ENCODE measurements at regions not wholly inside any gene's neighbourhood (a gene's known extent, or its start where the extent isn't known, plus 50 kb on each side); places are given as distances from the start of the nearest gene placed in this dataset.

GRCh38 chr20:20847814-20848213, 135.4 kb upstream of the RALGAPA2 start:
- DNase-seq (ENCODE audit: extremely low read depth in 1 of 11, low read depth in 9 of 11, low spot score in 4 of 11), result no peak

GRCh38 chr20:20843982-20844381, 131.5 kb upstream of the RALGAPA2 start:
- DNase-seq (ENCODE audit: extremely low read depth in 1 of 11, low read depth in 9 of 11, low spot score in 4 of 11), result no peak

GRCh38 chr20:20839771-20840170, 127.3 kb upstream of the RALGAPA2 start:
- DNase-seq (ENCODE audit: extremely low read depth in 1 of 11, low read depth in 9 of 11, low spot score in 4 of 11), result no peak

GRCh38 chr20:20837574-20838021, 125.2 kb upstream of the RALGAPA2 start:
- DNase-seq (ENCODE audit: extremely low read depth in 1 of 11, low read depth in 9 of 11, low spot score in 4 of 11), result peak in 10 of 11 donors; percentile 28 to 57 (median 40)

DNA sequence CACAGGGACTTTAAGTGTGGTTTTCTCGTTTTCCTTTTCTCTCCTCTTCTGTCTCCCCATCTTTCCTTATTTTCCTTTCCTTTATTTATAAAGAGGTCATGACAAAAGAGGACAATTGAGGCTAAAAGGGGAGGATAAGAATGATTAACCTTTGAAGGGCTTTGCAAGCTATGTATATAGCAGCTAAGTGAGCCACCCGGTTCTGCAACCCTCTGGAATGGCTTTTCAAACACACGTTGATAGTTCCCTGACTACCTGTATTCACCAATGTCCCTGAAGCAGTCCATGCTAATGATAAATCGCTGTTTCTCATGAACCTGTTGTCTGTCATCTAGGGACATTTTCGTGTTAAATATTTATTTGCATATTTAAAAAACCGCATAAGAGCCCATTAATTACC, 124.4 kb upstream of the RALGAPA2 start:
- no peak for DNase-seq (ENCODE audit: extremely low read depth in 1 of 11, low read depth in 9 of 11, low spot score in 4 of 11)

DNA sequence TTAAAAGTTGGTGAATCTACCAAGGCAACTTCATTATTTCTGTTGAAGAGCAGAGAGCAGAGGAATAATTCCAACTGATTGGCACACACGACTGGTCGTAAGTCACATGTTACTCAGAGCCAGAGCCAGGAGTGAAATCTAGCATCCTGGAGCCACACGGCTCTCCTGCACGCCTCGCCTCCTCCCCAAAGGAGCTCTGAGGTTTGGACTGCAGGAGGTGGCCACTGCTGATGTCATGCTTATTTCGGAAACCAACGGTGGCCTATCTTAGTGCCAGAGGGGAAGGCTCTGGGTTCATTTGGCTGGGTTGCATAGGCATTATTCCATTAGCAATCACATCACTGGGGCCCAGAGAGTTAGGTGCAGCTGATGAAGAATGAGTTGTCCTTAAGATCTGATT, 123.5 kb upstream of the RALGAPA2 start:
- no peak for DNase-seq (ENCODE audit: extremely low read depth in 1 of 11, low read depth in 9 of 11, low spot score in 4 of 11)

- no peak for DNase-seq (ENCODE audit: extremely low read depth in 1 of 11, low read depth in 9 of 11, low spot score in 4 of 11)
Measured at GRCh38 chr20:20834008-20834407, 121.6 kb upstream of the RALGAPA2 start.

DNA sequence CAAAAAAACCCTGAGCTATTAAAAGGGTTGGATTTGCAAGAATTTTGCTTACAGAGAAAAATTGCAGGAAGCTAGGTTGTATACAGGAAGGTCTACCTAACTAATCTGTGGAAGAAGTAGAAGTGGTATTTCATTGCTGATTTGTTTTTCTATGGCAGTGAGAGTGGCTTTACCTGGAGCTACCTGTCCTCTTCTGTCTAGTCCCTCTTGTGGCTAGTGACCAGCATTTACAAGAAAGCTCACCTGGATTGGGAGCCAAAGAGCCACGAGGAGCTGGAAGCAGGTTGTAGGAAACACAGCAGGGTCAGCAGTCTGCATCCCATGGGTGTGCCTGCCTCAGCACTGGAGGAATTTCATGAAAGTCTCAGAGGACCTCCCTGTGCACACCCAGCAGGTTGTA, 120.3 kb upstream of the RALGAPA2 start:
- no peak for DNase-seq (ENCODE audit: extremely low read depth in 1 of 11, low read depth in 9 of 11, low spot score in 4 of 11)

DNA sequence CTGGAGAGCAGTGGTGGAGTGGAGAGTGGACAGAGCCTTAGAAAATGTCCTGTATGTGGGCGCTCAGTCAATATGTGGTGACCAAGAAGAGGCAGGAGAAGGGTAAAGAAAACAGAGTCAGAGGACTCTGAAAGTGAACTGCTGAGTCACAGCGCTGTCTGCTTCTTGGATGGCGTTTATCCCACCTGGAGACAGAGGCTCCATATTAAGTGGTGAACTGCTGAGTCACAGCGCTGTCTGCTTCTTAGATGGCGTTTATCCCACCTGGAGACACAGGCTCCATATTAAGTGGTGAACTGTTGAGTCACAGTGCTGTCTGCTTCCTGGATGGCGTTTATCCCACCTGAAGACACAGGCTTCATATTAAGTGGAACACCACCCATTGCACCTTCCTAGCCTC, 119.3 kb upstream of the RALGAPA2 start:
- DNase-seq (ENCODE audit: extremely low read depth in 1 of 11, low read depth in 9 of 11, low spot score in 4 of 11), result no peak

- no peak for DNase-seq (ENCODE audit: extremely low read depth in 1 of 11, low read depth in 9 of 11, low spot score in 4 of 11)
Measured at GRCh38 chr20:20829681-20830080, 117.2 kb upstream of the RALGAPA2 start.

GRCh38 chr20:20827992-20828597, 115.7 kb upstream of the RALGAPA2 start:
- no peak for DNase-seq (ENCODE audit: extremely low read depth in 1 of 11, low read depth in 9 of 11, low spot score in 4 of 11)

GRCh38 chr20:20824924-20825584, 112.6 kb upstream of the RALGAPA2 start:
- peak in 9 of 11 donors; percentile 15 to 45 (median 27) for DNase-seq (ENCODE audit: extremely low read depth in 1 of 11, low read depth in 9 of 11, low spot score in 4 of 11)

- no peak for DNase-seq (ENCODE audit: extremely low read depth in 1 of 11, low read depth in 9 of 11, low spot score in 4 of 11)
Measured at GRCh38 chr20:20823476-20823881, 111.0 kb upstream of the RALGAPA2 start.

DNA sequence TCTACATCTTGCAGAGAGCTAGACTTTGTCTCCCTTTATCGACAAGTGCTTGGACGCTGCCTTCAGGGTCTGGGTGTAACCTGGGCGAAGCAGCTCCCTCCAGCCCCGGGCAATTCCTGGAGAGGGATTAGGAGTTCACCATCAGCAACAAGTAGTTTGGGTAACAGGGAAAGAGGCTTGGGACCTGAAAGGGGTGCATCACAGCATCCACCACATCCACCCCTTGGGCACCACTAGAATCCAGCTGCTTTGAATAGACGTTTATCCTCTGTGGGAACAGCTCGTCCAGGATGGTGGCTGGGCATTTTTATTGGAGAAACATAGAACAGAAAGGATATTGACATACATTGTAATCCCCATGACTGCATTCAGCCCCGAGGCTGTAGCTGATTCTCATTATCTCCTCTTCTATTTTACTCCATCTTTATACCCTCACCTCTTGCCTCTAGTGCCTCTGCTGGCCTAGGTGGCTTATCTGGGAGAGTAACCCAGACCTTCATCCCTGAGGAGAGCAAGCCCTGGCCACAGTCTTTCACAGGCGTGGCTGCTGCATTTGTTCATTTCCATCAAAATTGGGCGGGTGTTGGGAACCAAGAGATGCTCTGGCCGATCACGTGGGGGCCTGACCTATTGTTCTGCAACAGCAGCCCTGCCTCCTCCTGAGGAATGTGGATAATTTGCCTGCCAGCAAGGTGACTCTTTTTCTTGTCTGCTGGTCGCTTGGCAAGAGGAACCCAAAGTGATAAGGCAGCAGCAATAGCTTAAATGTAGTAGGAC, 109.2 kb upstream of the RALGAPA2 start:
- no peak for DNase-seq (ENCODE audit: extremely low read depth in 1 of 11, low read depth in 9 of 11, low spot score in 4 of 11)

GRCh38 chr20:20820785-20821483, 108.5 kb upstream of the RALGAPA2 start:
- DNase-seq (ENCODE audit: extremely low read depth in 1 of 11, low read depth in 9 of 11, low spot score in 4 of 11), result no peak

GRCh38 chr20:20820104-20820503, 107.7 kb upstream of the RALGAPA2 start:
- DNase-seq (ENCODE audit: extremely low read depth in 1 of 11, low read depth in 9 of 11, low spot score in 4 of 11), result no peak

GRCh38 chr20:20816969-20817755, 104.7 kb upstream of the RALGAPA2 start:
- no peak for DNase-seq (ENCODE audit: extremely low read depth in 1 of 11, low read depth in 9 of 11, low spot score in 4 of 11)

DNA sequence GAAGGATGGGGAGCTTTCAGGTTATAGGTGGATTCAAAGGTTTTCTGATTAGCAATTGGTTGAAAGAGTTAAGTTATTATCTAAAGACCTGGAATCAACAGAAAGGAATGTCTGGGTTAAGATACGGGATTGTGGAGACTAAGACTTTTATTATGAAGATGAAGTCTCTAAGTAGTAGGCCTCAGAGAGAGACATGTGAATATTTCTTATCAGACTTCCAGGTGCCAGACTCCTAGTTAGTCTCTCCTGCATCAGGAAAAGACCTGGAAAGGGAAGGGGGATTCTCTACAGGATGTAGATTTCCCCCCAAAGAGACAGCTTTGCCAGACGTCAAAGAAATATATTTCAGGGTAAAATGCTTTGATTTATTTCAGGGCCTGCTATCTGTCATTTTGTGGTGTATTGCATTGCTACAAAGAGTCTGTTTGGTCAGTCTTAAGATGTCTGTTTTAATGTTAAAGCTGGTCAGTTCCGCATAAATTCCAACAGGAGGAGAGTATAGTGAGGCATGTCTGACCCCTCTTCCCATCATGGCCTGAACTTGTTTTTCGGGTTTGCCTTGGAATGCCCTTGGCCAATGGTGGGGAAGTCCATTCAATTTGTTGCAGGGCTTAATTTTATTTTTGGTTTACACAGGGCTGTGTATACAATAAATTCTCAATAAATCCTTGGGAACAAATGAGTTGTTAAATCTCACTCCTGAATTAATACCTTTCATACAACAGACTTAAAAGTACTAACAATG, 103.4 kb upstream of the RALGAPA2 start:
- no peak for DNase-seq (ENCODE audit: extremely low read depth in 1 of 11, low read depth in 9 of 11, low spot score in 4 of 11)

All from renal cortex interstitium (tissue), 11 donors.